ENCODE measurements at regions not wholly inside any gene's neighbourhood (a gene's known extent, or its start where the extent isn't known, plus 50 kb on each side); places are given as distances from the start of the nearest gene placed in this dataset.
"Not testable (repeated sequence)": the region's sequence is repeated elsewhere in the genome, so short reads cannot be mapped to it uniquely, and the experiment has no call there.

GRCh38 chr20:53818457-53819177 lies 225.0 kb upstream of the ZNF217 start:
- no peak for DNase-seq (ENCODE audit: low spot score)

GRCh38 chr20:53817513-53817912 lies 223.9 kb upstream of the ZNF217 start:
- not testable (repeated sequence) for DNase-seq (ENCODE audit: low spot score)

- no peak for DNase-seq (ENCODE audit: low spot score)
Observed at GRCh38 chr20:53816872-53817398, 223.3 kb upstream of the ZNF217 start.

GRCh38 chr20:53815509-53815908 lies 221.9 kb upstream of the ZNF217 start:
- no peak for DNase-seq (ENCODE audit: low spot score)

- DNase-seq (ENCODE audit: low spot score): no peak
Observed at GRCh38 chr20:53814060-53814459, 220.4 kb upstream of the ZNF217 start.

- DNase-seq (ENCODE audit: low spot score): no peak
Observed at GRCh38 chr20:53813636-53814035, 220.0 kb upstream of the ZNF217 start.

GRCh38 chr20:53811577-53811976 lies 217.9 kb upstream of the ZNF217 start:
- DNase-seq (ENCODE audit: low spot score): no peak

GRCh38 chr20:53810661-53811355 lies 217.2 kb upstream of the ZNF217 start:
- DNase-seq (ENCODE audit: low spot score): no peak

GRCh38 chr20:53809728-53810365 lies 216.2 kb upstream of the ZNF217 start:
- DNase-seq (ENCODE audit: low spot score): no peak

GRCh38 chr20:53809217-53809616 lies 215.6 kb upstream of the ZNF217 start:
- no peak for DNase-seq (ENCODE audit: low spot score)

GRCh38 chr20:53808733-53809132 lies 215.1 kb upstream of the ZNF217 start:
- no peak for DNase-seq (ENCODE audit: low spot score)

GRCh38 chr20:53808302-53808701 lies 214.7 kb upstream of the ZNF217 start:
- not testable (repeated sequence) for DNase-seq (ENCODE audit: low spot score)

GRCh38 chr20:53806683-53807401 lies 213.2 kb upstream of the ZNF217 start:
- no peak for DNase-seq (ENCODE audit: low spot score)

- peak; percentile 63 for DNase-seq (ENCODE audit: low spot score)
Observed at GRCh38 chr20:53805895-53806384, 212.3 kb upstream of the ZNF217 start.

- DNase-seq (ENCODE audit: low spot score): no peak
Observed at GRCh38 chr20:53804920-53805894, 211.6 kb upstream of the ZNF217 start.

GRCh38 chr20:53804308-53804707 lies 210.7 kb upstream of the ZNF217 start:
- DNase-seq (ENCODE audit: low spot score): not testable (repeated sequence)

- no peak for DNase-seq (ENCODE audit: low spot score)
Observed at GRCh38 chr20:53803492-53804155, 210.0 kb upstream of the ZNF217 start.

GRCh38 chr20:53801609-53802370 lies 208.2 kb upstream of the ZNF217 start:
- no peak for DNase-seq (ENCODE audit: low spot score)

- no peak for DNase-seq (ENCODE audit: low spot score)
Observed at GRCh38 chr20:53800883-53801604, 207.4 kb upstream of the ZNF217 start.
